ENCODE measurements at regions not wholly inside any gene's neighbourhood (a gene's known extent, or its start where the extent isn't known, plus 50 kb on each side); places are given as distances from the start of the nearest gene placed in this dataset.

GRCh38 chr10:17519457-17519856 is 65.1 kb upstream of the ST8SIA6 start:
- TF ChIP-seq CTCF (IDR thresholded peaks at IDR 0.05; ENCODE audit: low read depth, low read length) (no peak), EZH2phosphoT487 (IDR thresholded peaks at IDR 0.05; ENCODE audit: low read depth) (no peak)

Measured in OCI-LY3 (cell line).